T47D (cell line): ENCODE measurements at regions not wholly inside any gene's neighbourhood (a gene's known extent, or its start where the extent isn't known, plus 50 kb on each side); places are given as distances from the start of the nearest gene placed in this dataset.

Source experiments
- DNase-seq, 2 experiments: peaks; one replicate each; pipeline versions ENCODE4 v3.0.0 to v3.0.0-alpha.2; 2011 to 2012; ENCODE audit warnings: low read depth in 1 of 2, low spot score in 1 of 2
- JUND ChIP-seq: IDR thresholded peaks from 2 replicates; pipeline ENCODE4 v1.6.1; 2012; ENCODE audit warnings: low read depth
- in situ Hi-C: cut with HindIII; loops from 2 replicates; pipeline ENCODE4 v1.10.0; 2016; ENCODE audit warnings: low sequenced_read_pairs, low pct_unique_long_range_greater_than_20kb

DNA sequence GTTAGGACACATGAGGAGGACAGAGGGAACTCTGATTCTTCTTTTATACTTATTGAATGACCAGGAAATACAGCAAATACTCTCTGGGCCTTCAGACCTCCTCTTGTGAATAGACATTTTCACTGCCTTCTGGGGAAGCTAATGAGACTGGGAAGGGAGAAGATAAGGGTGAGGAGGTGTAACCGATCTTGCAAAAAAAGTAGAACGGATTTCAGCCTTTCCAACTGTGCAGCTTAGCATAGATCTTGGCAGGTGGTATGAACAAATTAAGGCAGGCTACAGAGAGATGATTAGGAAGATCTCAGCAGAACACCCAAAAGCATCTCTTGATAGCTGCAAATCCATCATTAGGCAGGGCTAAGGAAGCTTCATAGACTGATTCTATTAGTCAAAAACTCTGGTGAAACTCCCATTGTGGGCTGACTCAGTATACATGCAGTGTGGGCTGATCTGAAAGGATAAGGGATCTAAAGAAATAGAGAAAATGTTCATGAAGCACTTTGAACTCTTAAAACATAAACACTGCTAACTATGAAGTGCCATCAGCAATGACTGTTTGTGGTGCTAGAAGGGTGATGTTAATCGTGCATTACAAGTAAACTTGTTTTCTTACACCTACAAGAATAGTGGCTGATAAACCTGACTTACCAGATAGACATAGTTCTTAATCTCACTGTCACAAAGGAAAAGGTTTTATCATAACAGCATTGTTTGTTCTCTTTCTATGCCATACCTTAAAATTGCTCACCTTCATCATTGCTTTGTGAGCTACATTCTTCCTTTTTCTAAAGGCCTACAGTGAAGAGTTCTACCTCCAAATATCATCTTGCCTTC, 85.5 kb upstream of the PALMD start:
- no peak for TF ChIP-seq JUND
- DNase-seq = no peak
- in situ Hi-C loops = no loop called here

DNA sequence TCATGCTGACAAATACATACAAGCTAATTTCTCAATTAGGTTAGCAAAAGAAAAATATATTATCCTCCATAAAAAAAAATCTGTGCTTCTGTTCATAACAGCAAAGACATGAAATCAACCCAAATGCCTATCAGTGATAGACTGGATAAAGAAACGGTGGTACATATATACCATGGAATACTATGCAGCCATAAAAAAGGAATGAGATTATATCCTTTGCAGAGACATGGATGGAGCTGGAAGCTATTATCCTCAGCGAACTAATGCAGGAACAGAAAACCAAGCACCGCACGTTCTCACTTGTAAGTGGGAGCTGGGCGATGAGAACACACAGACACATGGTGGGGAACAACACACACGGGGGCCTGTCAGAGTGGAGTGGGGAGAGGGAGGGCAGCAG, 84.0 kb upstream of the PALMD start:
- in situ Hi-C loops = no loop called here
- TF ChIP-seq JUND = no peak
- no peak for DNase-seq

DNA sequence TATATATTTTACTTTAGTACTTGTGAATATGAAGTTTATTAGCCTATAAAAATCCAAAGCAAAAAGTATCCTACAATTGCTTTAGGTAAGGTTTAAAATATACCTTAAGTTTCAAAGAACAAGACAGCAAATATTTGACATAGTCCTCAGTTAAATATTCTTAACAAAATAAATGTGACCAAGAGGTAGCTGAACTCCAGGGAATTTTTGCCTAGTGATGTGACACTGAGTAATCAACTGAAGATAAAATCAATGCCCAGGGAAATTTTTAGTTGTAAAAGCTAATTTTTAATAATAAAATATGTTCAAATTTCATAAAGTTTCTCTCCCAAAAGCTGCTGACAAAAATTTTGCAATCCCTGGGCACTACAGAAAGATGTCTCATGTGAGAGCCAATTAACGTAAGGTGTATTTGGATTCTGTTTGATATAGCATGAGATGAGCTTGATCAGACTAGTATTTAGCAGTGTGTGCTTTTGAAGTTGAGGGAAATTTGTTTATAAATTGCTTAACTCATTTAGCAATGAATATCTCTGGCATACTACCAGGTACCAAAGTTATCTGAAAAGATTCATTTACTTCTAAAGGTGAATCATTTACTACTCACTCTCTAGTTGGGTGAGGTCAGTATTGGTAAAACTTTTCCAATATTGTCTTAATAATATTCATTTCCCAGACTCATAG, 80.2 kb upstream of the PALMD start:
- in situ Hi-C loops = no loop called here
- DNase-seq = no peak
- TF ChIP-seq JUND = no peak

DNA sequence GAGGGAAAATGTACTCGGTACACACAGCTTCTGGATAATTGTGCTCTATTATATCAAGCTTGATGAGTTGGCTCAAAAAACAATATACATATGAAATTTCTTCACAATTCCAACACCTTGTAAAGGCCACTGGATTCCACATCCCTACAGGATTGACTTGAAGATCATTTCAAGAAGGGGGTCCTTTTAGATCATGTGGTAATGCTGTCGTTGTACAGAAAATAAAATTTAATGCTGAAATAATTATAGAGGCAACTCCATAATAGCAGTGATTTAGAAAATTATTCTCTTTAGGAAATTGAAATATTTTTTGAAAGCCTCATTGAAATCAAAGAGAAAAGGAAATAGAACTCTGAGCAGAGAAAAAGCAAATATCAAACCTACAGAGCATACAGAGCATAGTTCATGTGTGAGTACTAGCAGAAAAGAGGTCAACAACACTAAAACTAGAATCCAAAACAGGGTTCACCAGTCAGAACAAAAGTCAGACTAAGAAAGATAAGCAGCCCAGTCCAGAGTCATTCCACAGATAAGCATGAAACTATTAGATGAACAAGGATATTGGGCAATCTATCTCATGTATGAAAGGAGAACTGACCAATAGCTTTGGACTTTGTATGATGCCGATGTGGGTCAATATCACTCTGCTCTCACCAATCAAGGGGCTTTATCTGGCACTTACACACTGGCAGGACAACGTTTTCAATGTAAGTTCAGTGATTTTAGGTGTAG, 79.5 kb upstream of the PALMD start:
- TF ChIP-seq JUND = no peak
- in situ Hi-C loops = no loop called here
- DNase-seq = no peak

DNA sequence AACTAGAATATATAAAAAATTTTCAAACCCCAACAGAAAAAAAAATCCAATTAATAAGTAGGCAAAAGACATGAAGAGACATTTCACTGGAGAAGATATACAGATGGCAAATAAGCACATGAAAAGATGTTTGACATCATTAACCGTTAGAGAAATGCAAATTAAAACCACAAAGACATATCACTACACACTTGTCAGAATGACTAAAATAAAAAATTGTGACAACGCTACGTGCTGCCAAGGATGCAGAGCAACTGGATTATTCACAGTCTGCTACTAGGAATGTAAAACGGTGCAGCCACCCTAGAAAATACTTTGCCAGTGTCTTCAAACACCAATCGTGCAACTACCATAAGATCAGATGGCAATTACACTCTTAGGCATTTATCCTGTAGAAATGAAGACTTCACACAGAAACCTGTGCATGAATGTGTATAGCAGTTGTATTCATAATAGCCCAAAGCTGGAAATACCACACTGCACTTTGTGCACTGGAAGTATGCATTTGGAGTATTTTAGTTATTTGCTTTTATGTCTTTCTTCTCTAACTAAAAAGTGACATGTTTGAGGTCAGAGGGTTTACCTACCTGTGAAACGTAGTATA, 75.3 kb upstream of the PALMD start:
- in situ Hi-C loops = no loop called here
- no peak for DNase-seq
- no peak for TF ChIP-seq JUND

DNA sequence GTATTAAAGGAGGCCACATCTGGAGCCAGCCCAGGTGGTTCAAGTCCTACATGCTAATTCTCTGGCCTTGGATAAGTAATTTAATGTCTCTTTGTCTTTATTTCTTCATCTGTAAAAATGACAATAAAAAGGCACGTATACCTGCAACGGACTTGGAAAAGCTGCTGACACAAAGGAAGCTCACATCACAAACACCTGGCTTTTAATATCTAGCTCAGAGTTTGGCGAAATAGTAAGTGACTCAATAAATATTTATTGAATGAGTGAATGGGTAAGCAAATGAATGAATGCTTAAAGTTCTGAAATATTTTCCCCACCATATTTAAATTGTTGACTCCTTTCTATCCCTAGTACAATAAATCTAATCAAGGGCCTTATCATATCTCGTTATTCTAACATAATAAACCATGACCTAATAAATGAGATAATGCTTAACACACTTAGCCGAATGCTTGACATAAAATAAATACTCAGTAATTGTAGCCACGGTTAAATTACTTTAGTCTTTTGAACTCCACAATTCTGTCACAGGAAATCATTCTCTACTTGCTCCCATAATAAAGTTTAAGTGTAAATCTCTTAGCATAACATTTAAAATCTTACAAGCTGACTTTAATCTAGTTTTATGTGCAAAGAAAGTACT, 74.7 kb upstream of the PALMD start:
- in situ Hi-C loops = no loop called here
- no peak for TF ChIP-seq JUND
- DNase-seq = no peak

DNA sequence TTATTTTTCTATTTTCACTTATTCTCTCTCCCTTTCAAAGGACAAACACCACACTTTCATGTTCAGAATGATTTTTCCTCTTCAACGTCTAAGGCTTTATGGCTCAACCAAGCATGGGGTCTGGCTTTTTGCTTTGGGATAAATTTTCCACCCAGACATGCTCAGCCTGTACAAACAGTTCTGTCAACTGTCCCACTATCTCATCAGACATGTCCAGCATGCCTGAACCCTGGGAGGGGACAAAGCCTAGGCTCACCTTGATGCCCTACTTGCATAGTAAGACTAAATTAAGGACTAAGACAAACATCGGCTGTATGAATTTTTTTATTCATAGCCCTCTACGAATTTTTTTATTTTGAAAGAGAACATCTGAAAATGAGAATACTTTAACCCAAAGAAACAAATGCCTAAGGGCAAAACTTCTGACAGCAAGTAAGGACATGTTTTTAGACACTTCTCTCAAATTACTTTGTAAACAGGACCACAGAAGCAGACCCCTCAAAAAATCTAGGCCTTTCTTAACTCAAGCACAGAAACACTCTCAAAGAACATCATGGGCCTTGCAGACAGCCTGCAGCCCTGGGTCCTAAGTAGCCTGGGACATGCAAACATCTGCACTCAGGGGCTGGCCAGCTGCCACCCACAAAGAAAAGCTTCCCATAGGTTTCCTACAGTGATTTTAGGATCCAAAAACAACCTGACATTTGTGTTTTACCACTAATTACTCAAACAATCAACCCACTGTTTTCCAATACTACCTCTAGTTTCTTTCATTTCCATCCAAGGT, 72.3 kb upstream of the PALMD start:
- no peak for DNase-seq
- TF ChIP-seq JUND = no peak
- in situ Hi-C loops = no loop called here

DNA sequence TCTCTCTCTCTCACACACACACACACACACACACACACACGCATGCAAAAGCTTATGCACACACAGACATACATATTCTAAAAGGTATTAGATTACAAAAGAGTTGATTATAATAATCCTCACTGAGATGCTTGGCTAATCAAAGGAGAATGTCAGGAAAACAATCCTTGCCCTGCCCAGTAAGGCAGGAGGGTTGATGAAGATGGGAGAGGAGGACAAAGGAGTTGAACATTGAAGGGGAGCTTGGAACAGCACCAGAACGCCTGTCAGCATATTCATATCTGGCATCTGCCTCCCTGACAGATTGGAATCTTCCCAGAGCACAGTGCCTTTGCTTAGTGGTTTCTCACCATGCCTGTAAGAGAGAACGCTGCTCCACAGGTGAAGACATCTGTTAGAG, 68.6 kb upstream of the PALMD start:
- in situ Hi-C loops = no loop called here
- no peak for TF ChIP-seq JUND
- no peak for DNase-seq

DNA sequence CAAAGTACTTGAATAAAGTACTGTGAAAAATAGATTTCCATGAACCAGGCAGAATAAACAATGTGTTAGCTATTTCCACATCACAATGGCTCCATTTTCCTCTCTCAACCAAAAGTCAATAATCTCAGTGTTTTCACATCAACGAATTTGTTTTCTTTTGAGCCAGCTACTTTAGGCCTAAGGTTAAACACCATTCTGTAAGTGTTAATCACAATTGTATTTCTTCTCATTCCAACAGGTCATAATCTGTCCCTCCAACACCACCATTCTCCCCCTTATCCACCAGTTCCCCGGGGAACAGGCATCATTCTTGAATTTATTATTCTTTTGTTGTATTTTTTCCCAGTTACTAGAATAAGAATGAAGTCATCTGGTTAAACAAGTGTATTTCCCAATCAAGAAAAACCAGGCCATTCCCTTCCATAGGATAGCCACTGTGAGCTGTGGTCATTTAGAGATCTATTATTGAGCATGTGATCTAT, 66.2 kb upstream of the PALMD start:
- in situ Hi-C loops = no loop called here
- DNase-seq = no peak
- no peak for TF ChIP-seq JUND

DNA sequence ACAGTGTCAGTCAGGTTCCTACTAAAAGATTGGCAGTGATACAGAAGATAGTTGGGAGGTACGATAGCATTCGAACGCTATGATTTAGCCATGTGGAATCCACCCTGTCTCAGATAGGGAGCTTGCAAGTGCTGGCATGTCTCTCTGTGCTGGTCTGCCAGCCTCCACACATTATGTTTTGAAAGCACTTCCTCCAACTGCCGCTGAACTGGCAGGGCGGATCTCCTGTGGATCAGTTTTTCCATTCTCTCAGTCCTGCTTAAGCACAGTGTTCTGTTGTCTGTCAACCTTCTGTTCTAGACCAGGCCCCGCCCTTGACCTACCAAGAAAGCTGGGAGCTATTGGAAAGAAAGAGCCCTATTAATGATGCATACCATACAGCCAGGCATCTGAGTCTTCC, 65.5 kb upstream of the PALMD start:
- TF ChIP-seq JUND = no peak
- in situ Hi-C loops = no loop called here
- DNase-seq = no peak

DNA sequence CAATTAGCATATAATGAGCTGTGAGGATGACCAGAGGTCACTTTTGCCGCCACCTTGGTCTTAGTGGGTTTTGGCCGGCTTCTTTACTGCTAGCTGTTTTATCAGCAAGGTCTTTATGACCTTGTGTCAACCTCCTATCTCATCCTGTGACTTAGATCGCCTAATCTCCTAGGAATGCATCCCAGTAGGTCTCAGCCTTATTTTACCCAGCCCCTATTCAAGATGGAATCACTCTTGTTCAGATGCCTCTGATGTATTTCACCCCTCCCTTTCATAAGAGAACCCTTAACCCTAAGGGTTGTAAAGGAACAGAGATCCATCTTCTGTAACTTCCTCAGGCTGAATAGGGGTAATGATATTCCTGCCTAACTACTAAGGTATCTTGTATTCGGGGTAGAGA, 58.9 kb upstream of the PALMD start:
- DNase-seq = no peak
- in situ Hi-C loops = no loop called here
- no peak for TF ChIP-seq JUND
